ENCODE measurements at regions not wholly inside any gene's neighbourhood (a gene's known extent, or its start where the extent isn't known, plus 50 kb on each side); places are given as distances from the start of the nearest gene placed in this dataset.

DNA sequence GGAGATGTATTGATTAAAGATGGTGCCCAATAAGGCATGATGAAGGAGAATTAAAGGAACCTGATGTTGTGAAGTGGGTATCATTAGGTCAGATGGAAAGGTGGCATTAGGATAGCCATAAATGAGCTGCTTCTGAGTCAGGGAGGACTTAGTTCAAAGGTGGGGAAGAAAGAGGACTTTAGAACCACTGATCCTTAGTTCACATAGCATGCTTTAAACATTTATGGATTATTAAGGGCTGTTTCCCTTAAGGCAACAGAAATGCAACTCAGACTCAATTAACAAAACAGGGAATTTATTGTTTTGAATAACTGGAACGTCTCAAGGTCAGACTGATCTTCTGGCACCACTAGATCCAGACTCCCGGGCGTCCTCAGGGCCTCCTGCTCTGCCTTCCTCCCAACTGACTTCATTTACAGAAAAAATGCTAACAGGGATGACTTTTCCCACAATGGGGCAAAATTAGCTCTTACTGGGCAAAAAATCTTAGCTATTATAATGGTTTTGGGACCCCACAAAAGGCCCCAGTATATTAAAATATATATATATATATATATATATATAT, 1526.0 kb downstream of the TBC1D22A start:
- H3K27me3 ChIP-seq (ENCODE audit: control insufficient read depth, insufficient read depth, low read length), result no peaks in the 10 kb centered on the region
- H3K36me3 ChIP-seq (ENCODE audit: control insufficient read depth, insufficient read depth, low read length), result no peaks in the 10 kb centered on the region
- no peak for DNase-seq (ENCODE audit: low read depth)
- ChIA-PET CTCF (no interaction called here), POLR2A (no interaction called here)
- TF ChIP-seq, protein P1, sequence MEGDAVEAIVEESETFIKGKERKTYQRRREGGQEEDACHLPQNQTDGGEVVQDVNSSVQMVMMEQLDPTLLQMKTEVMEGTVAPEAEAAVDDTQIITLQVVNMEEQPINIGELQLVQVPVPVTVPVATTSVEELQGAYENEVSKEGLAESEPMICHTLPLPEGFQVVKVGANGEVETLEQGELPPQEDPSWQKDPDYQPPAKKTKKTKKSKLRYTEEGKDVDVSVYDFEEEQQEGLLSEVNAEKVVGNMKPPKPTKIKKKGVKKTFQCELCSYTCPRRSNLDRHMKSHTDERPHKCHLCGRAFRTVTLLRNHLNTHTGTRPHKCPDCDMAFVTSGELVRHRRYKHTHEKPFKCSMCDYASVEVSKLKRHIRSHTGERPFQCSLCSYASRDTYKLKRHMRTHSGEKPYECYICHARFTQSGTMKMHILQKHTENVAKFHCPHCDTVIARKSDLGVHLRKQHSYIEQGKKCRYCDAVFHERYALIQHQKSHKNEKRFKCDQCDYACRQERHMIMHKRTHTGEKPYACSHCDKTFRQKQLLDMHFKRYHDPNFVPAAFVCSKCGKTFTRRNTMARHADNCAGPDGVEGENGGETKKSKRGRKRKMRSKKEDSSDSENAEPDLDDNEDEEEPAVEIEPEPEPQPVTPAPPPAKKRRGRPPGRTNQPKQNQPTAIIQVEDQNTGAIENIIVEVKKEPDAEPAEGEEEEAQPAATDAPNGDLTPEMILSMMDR (IDR thresholded peaks at IDR 0.05; ENCODE audit: insufficient read depth, low read depth, low read length), result no peak
- no peak overlapping the region for H3K4me3 ChIP-seq (ENCODE audit: low read depth, low read length)

DNA sequence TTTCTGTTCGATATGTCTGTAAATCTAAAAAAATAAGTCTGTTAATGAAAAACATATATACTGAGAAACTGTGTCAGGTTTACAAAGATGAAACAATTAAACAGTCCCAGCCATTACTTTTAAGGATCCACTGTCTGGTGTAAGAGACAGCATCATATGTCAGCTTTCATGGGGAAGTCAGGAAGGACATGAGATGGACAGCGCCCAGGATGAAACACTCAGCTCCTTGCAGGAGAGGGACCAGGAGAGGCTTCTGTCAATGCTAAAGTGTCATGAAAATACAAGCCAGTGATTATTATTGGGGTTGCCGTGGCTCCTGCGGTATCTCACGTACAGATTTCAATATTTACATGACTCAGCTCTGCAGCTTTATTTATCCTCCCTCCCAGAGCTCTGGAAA, 1524.6 kb downstream of the TBC1D22A start:
- H3K4me3 ChIP-seq (ENCODE audit: low read depth, low read length), result no peak overlapping the region
- TF ChIP-seq, protein P1 (IDR thresholded peaks at IDR 0.05; ENCODE audit: insufficient read depth, low read depth, low read length), result no peak
- DNase-seq (ENCODE audit: low read depth), result no peak
- no peaks in the 10 kb centered on the region for H3K36me3 ChIP-seq (ENCODE audit: control insufficient read depth, insufficient read depth, low read length)
- ChIA-PET POLR2A (no interaction called here), CTCF (no interaction called here)
- H3K27me3 ChIP-seq (ENCODE audit: control insufficient read depth, insufficient read depth, low read length), result no peaks in the 10 kb centered on the region

DNA sequence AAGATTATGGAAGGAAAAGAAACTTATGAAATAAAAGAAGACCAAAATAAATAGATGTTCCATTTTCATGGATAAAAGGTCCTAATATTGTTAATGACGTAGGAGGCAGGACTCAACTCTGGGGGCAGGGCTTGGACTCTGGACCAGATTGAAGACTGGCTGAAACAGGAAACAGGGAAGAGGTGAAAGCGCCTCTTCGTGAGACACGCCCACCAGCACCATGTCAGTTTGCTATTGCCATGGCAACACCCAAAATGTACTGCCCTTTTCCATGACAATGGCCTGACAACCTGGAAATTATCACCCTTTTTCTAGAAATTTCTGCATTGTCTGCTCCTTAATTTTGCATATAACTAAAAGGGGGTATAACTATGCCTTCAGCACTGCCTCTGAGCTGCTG, 1522.2 kb downstream of the TBC1D22A start:
- no peak overlapping the region for H3K4me3 ChIP-seq (ENCODE audit: low read depth, low read length)
- no peaks in the 10 kb centered on the region for H3K27me3 ChIP-seq (ENCODE audit: control insufficient read depth, insufficient read depth, low read length)
- ChIA-PET CTCF (no interaction called here), POLR2A (no interaction called here)
- DNase-seq (ENCODE audit: low read depth), result no peak
- no peaks in the 10 kb centered on the region for H3K36me3 ChIP-seq (ENCODE audit: control insufficient read depth, insufficient read depth, low read length)
- TF ChIP-seq, protein P1 (IDR thresholded peaks at IDR 0.05; ENCODE audit: insufficient read depth, low read depth, low read length), result no peak

DNA sequence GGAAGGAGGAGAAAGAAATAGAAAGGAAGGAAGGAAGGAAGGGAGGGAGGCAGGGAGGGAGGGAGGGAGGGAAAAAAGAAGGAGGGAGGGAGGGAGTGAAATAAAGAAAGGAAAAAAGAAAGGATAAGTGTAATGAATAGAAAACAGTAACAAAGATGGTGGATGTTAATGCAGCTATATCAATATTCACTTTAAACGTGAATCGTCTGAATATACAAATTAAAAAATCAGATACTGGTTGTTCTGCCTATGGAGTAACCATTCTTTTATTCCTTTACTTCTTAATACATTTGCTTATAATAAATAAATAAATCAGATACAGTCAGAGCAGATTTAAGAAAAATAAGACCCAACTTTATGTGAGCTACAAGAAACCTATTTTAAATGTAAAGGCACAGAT, 1520.4 kb downstream of the TBC1D22A start:
- no peaks in the 10 kb centered on the region for H3K27me3 ChIP-seq (ENCODE audit: control insufficient read depth, insufficient read depth, low read length)
- no peaks in the 10 kb centered on the region for H3K36me3 ChIP-seq (ENCODE audit: control insufficient read depth, insufficient read depth, low read length)
- POLR2A ChIA-PET, result no interaction called here
- H3K4me3 ChIP-seq (ENCODE audit: low read depth, low read length), result no peak overlapping the region
- CTCF ChIA-PET, result no interaction called here
- TF ChIP-seq, protein P1 (IDR thresholded peaks at IDR 0.05; ENCODE audit: insufficient read depth, low read depth, low read length), result no peak
- no peak for DNase-seq (ENCODE audit: low read depth)

DNA sequence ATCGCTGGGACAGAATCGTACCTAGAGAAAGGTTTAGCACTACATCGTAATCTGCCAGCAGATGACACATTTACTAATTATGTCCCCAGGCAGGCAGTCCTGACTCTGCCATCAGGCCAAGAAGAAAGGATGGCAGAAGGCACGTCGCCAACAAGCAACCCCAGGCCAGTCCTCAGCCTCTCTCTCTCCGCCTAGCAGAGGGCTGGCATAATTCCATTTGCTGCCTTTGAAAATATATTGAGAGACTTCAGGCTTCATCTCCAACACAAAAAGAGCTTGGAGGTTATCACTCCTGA, 1517.0 kb downstream of the TBC1D22A start:
- H3K4me3 ChIP-seq (ENCODE audit: low read depth, low read length), result no peak overlapping the region
- no peaks in the 10 kb centered on the region for H3K36me3 ChIP-seq (ENCODE audit: control insufficient read depth, insufficient read depth, low read length)
- ChIA-PET CTCF (no interaction called here), POLR2A (no interaction called here)
- TF ChIP-seq, protein P1 (IDR thresholded peaks at IDR 0.05; ENCODE audit: insufficient read depth, low read depth, low read length), result no peak
- DNase-seq (ENCODE audit: low read depth), result no peak
- H3K27me3 ChIP-seq (ENCODE audit: control insufficient read depth, insufficient read depth, low read length), result no peaks in the 10 kb centered on the region

Data from BJ (cell line).